DND-41 (cell line): ENCODE measurements at regions not wholly inside any gene's neighbourhood (a gene's known extent, or its start where the extent isn't known, plus 50 kb on each side); places are given as distances from the start of the nearest gene placed in this dataset.

Source experiments
- ATAC-seq: fragments of 200-7000 bp; cut with Tn5 transposase; 3 replicates; pipeline ENCODE4 v1.9.1; 2021; ENCODE audit warnings: low read depth; ENCODE audit not compliant: insufficient read depth
- DNase-seq: peaks from one replicate; pipeline ENCODE4 v3.0.0-alpha.2; 2020
- H2AFZ ChIP-seq: 2 replicates; pipeline ENCODE4 v1.6.0; 2012; ENCODE audit warnings: low read depth, low read length
- H3K27ac ChIP-seq: 2 replicates; pipeline ENCODE4 v1.5.1; 2012; ENCODE audit warnings: low read length, inconsistent platforms
- H3K27me3 ChIP-seq: fragments of 200-600 bp; sonication (generic); 2 replicates; pipeline ENCODE4 v1.6.0; 2012; ENCODE audit warnings: low read length, mild to moderate bottlenecking, inconsistent platforms; ENCODE audit not compliant: insufficient read depth, poor library complexity
- H3K36me3 ChIP-seq: 2 replicates; pipeline ENCODE4 v1.5.1; 2012; ENCODE audit warnings: low read length, inconsistent platforms; ENCODE audit not compliant: insufficient read depth
- H3K4me1 ChIP-seq: 2 replicates; pipeline ENCODE4 v1.5.1; 2012; ENCODE audit warnings: mild to moderate bottlenecking, low read length; ENCODE audit not compliant: insufficient read depth
- H3K4me2 ChIP-seq: 2 replicates; pipeline ENCODE4 v1.6.0; 2012; ENCODE audit warnings: mild to moderate bottlenecking, moderate library complexity, low read length, inconsistent platforms; ENCODE audit not compliant: insufficient read depth
- H3K4me3 ChIP-seq, 2 experiments: fragments of 200-600 bp in 1 of 2; shearing (Covaris generic) in 1 of 2; 2 replicates each; pipeline ENCODE4 v1.5.1; 2012 to 2016; ENCODE audit warnings: inconsistent platforms in 2 of 2, low read length in 2 of 2, mild to moderate bottlenecking in 2 of 2, low read depth in 1 of 2, moderate library complexity in 1 of 2
- H3K79me2 ChIP-seq: 2 replicates; pipeline ENCODE4 v1.6.0; 2012; ENCODE audit warnings: low read length, inconsistent platforms; ENCODE audit not compliant: insufficient read depth
- H3K9ac ChIP-seq: 2 replicates; pipeline ENCODE4 v1.6.0; 2012; ENCODE audit warnings: low read depth, mild to moderate bottlenecking, inconsistent platforms, low read length, moderate library complexity
- H3K9me3 ChIP-seq: 2 replicates; pipeline ENCODE4 v1.5.1; 2012; ENCODE audit warnings: low read length, moderate library complexity, mild to moderate bottlenecking, inconsistent platforms; ENCODE audit not compliant: insufficient read depth, severe bottlenecking
- H4K20me1 ChIP-seq: 2 replicates; pipeline ENCODE4 v1.6.0; 2012; ENCODE audit warnings: low read length; ENCODE audit not compliant: insufficient read depth
- CTCF ChIP-seq: IDR thresholded peaks from 2 replicates; pipeline ENCODE4 v1.5.1; 2012; ENCODE audit warnings: borderline replicate concordance, low read length, moderate library complexity, mild to moderate bottlenecking; ENCODE audit not compliant: poor library complexity, severe bottlenecking; ENCODE audit errors: extremely low read depth
- EZH2 ChIP-seq: IDR thresholded peaks from 3 replicates; pipeline ENCODE4 v1.6.1; 2012; ENCODE audit warnings: borderline replicate concordance, low read depth, mild to moderate bottlenecking, moderate library complexity, low read length, inconsistent platforms; ENCODE audit not compliant: severe bottlenecking

DNA sequence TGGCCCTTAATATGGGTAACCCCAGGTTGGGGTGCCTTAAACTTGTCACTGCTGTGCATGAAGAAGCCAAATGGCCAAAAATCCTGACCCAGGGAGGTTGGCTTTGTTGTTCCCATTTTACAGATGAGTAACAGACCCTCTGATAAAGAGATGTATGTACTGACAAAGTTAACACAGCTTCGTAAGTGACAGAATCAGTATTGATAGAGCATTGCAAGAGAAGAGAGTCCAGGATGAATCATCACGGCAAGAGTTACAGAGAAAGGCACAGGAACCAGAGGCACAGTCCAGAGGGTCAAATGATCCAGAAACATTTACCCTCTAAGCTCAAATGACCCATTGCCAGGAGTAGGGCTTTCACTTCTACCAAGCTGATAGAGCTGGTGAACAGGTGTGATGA, 103.8 kb upstream of the SMC2 start:
- H3K9me3 ChIP-seq = no peaks in the 10 kb centered on the region
- TF ChIP-seq CTCF (no peak), EZH2 (no peak)
- H3K36me3 ChIP-seq = no peaks in the 10 kb centered on the region
- no peak for ATAC-seq
- H3K9ac ChIP-seq = no peak overlapping the region
- H3K27ac ChIP-seq = no peak overlapping the region
- H3K4me2 ChIP-seq = no peak overlapping the region
- DNase-seq = no peak
- no peaks in the 10 kb centered on the region for H4K20me1 ChIP-seq
- H2AFZ ChIP-seq = no peak overlapping the region
- no peaks in the 10 kb centered on the region for H3K79me2 ChIP-seq
- no peak overlapping the region for H3K4me3 ChIP-seq
- H3K27me3 ChIP-seq = no peaks in the 10 kb centered on the region
- no peaks in the 10 kb centered on the region for H3K4me1 ChIP-seq

DNA sequence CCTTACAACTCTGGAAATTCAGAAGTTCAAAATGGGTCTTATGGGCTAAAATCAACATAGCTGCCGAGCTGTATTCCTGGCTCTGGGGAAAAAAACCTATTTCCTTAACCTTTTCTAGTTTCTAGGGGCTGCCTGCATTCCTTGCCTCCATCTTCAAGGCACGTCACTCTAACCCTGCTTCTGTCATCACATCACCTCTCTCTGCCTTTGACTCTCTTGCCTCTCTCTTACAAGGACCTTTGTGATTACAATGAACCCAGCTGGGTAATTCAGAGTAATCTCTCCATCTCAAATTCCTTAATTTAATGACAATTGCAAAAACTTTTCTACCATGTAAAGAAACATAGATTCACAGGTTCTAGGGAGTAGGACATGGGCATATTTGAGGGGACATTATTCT, 103.1 kb upstream of the SMC2 start:
- Histone ChIP-seq H2AFZ (no peak overlapping the region), H3K4me3 (no peak overlapping the region), H3K79me2 (no peaks in the 10 kb centered on the region), H3K4me2 (no peak overlapping the region), H3K36me3 (no peaks in the 10 kb centered on the region), H3K27me3 (no peaks in the 10 kb centered on the region), H3K27ac (no peak overlapping the region), H3K4me1 (no peaks in the 10 kb centered on the region), H4K20me1 (no peaks in the 10 kb centered on the region), H3K9me3 (no peaks in the 10 kb centered on the region), H3K9ac (no peak overlapping the region)
- DNase-seq (no peak), ATAC-seq (no peak)
- TF ChIP-seq EZH2 = no peak
- TF ChIP-seq CTCF = no peak

DNA sequence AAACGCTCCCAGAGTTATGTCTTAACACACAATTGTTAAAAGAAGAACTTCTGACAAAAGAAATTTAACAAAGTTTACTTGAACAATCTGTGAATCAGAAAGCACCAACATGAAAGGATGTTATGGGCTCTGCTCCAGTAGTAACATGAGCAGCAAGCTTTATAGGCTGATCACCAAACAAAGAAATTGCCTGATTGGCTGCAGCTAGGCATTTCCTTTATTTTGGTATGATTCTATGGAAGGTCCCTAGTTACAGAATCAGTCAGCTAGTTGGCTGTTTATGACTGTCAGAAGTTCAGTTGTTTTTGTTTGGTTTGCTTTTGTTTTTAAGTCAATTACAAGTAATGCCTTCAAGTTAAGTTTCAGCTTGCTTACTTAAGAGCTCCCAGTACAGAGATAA, 102.4 kb upstream of the SMC2 start:
- no peaks in the 10 kb centered on the region for H3K79me2 ChIP-seq
- no peak for DNase-seq
- H3K27ac ChIP-seq = no peak overlapping the region
- ATAC-seq = no peak
- no peak overlapping the region for H3K9ac ChIP-seq
- H4K20me1 ChIP-seq = no peaks in the 10 kb centered on the region
- H3K27me3 ChIP-seq = no peaks in the 10 kb centered on the region
- no peaks in the 10 kb centered on the region for H3K4me1 ChIP-seq
- TF ChIP-seq EZH2 = no peak
- TF ChIP-seq CTCF = no peak
- H3K9me3 ChIP-seq = no peaks in the 10 kb centered on the region
- no peaks in the 10 kb centered on the region for H3K36me3 ChIP-seq
- no peak overlapping the region for H3K4me2 ChIP-seq
- no peak overlapping the region for H3K4me3 ChIP-seq
- H2AFZ ChIP-seq = no peak overlapping the region
